Ishikawa (cell line): ENCODE measurements at regions not wholly inside any gene's neighbourhood (a gene's known extent, or its start where the extent isn't known, plus 50 kb on each side); places are given as distances from the start of the nearest gene placed in this dataset.

ENCODE experiments used
- CEBPB ChIP-seq: IDR thresholded peaks from 2 replicates; pipeline ENCODE4 v1.6.1; 2012
- CREB1 ChIP-seq: IDR thresholded peaks from 2 replicates; pipeline ENCODE4 v1.6.1; 2012; ENCODE audit warnings: low read depth
- EGR1 ChIP-seq: IDR thresholded peaks from 2 replicates; pipeline ENCODE4 v1.6.1; 2012
- EP300 ChIP-seq: IDR thresholded peaks from 2 replicates; pipeline ENCODE4 v1.6.1; 2012; ENCODE audit warnings: borderline replicate concordance
- FOXM1 ChIP-seq: IDR thresholded peaks from 2 replicates; pipeline ENCODE4 v1.6.1; 2012; ENCODE audit warnings: low read depth, borderline replicate concordance
- NFIC ChIP-seq: IDR thresholded peaks from 2 replicates; pipeline ENCODE4 v1.6.1; 2012
- RAD21 ChIP-seq: IDR thresholded peaks from 2 replicates; pipeline ENCODE4 v1.6.1; 2012; ENCODE audit warnings: low read depth
- TAF1 ChIP-seq: IDR thresholded peaks from 2 replicates; pipeline ENCODE4 v1.6.1; 2012; ENCODE audit warnings: low read depth, mild to moderate bottlenecking
- TCF12 ChIP-seq: IDR thresholded peaks from 2 replicates; pipeline ENCODE4 v1.6.1; 2012; ENCODE audit warnings: low read depth
- TEAD4 ChIP-seq: IDR thresholded peaks from 2 replicates; pipeline ENCODE4 v1.6.1; 2012
- USF1 ChIP-seq: IDR thresholded peaks from 2 replicates; pipeline ENCODE4 v1.6.1; 2012
- YY1 ChIP-seq: IDR thresholded peaks from 2 replicates; pipeline ENCODE4 v1.6.1; 2012; ENCODE audit warnings: low read depth
- ZBTB7A ChIP-seq: IDR thresholded peaks from 2 replicates; pipeline ENCODE4 v1.6.1; 2012; ENCODE audit warnings: low read depth
- TF ChIP-seq, protein P1 (sequence below): IDR thresholded peaks from 2 replicates; pipeline ENCODE4 v1.6.1; 2012; ENCODE audit warnings: low read depth, mild to moderate bottlenecking
- TF ChIP-seq, protein P2 (sequence below): IDR thresholded peaks from 2 replicates; pipeline ENCODE4 v1.6.1; 2012

GRCh38 chr18:44051026-44051425 is 629.7 kb upstream of the SETBP1 start:
- TF ChIP-seq, protein P1, sequence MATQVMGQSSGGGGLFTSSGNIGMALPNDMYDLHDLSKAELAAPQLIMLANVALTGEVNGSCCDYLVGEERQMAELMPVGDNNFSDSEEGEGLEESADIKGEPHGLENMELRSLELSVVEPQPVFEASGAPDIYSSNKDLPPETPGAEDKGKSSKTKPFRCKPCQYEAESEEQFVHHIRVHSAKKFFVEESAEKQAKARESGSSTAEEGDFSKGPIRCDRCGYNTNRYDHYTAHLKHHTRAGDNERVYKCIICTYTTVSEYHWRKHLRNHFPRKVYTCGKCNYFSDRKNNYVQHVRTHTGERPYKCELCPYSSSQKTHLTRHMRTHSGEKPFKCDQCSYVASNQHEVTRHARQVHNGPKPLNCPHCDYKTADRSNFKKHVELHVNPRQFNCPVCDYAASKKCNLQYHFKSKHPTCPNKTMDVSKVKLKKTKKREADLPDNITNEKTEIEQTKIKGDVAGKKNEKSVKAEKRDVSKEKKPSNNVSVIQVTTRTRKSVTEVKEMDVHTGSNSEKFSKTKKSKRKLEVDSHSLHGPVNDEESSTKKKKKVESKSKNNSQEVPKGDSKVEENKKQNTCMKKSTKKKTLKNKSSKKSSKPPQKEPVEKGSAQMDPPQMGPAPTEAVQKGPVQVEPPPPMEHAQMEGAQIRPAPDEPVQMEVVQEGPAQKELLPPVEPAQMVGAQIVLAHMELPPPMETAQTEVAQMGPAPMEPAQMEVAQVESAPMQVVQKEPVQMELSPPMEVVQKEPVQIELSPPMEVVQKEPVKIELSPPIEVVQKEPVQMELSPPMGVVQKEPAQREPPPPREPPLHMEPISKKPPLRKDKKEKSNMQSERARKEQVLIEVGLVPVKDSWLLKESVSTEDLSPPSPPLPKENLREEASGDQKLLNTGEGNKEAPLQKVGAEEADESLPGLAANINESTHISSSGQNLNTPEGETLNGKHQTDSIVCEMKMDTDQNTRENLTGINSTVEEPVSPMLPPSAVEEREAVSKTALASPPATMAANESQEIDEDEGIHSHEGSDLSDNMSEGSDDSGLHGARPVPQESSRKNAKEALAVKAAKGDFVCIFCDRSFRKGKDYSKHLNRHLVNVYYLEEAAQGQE = no peak
- no peak for TF ChIP-seq ZBTB7A
- TF ChIP-seq TAF1 = no peak
- TF ChIP-seq CEBPB = no peak
- TF ChIP-seq TEAD4 = no peak
- no peak for TF ChIP-seq TCF12
- TF ChIP-seq USF1 = no peak
- no peak for TF ChIP-seq NFIC
- TF ChIP-seq EP300 = no peak
- TF ChIP-seq FOXM1 = no peak
- TF ChIP-seq YY1 = no peak
- no peak for TF ChIP-seq EGR1
- TF ChIP-seq, protein P2, sequence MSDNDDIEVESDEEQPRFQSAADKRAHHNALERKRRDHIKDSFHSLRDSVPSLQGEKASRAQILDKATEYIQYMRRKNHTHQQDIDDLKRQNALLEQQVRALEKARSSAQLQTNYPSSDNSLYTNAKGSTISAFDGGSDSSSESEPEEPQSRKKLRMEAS = no peak
- TF ChIP-seq CREB1 = no peak

GRCh38 chr18:44054514-44054913 is 626.2 kb upstream of the SETBP1 start:
- TF ChIP-seq YY1 = no peak

GRCh38 chr18:44060197-44060596 is 620.5 kb upstream of the SETBP1 start:
- no peak for TF ChIP-seq RAD21

GRCh38 chr18:44061438-44061837 is 619.2 kb upstream of the SETBP1 start:
- TF ChIP-seq EP300 (no peak), YY1 (no peak), TEAD4 (no peak), NFIC (no peak), USF1 (no peak), ZBTB7A (no peak), CREB1 (no peak), TCF12 (no peak), TAF1 (no peak), CEBPB (no peak)
- TF ChIP-seq, protein P2 = no peak
- TF ChIP-seq, protein P1 = no peak

DNA sequence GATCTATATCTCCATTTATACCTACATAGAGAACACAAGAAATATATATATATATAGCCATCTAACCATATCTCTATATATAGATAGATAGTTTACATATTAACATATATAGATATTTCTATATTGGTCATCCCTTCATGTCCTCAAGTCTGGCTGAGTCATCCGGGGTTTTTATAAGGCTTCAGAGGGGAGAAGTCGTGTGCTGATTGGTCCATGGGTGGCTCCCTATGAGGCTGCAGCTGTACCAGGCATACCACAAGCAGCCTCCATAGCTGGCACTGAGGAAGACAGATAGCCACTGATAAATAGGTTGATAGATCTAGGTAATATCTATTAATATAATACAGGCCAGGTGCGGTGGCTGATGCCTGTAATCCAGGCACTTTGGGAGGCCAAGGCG is 618.3 kb upstream of the SETBP1 start:
- TF ChIP-seq USF1 = no peak
- TF ChIP-seq CREB1 = no peak
- no peak for TF ChIP-seq TEAD4
- TF ChIP-seq, protein P1 = no peak
- no peak for TF ChIP-seq YY1
